ENCODE measurements at regions not wholly inside any gene's neighbourhood (a gene's known extent, or its start where the extent isn't known, plus 50 kb on each side); places are given as distances from the start of the nearest gene placed in this dataset.

GRCh38 chr16:82464187-82464586, 162.6 kb upstream of the CDH13 start:
- Mint-ChIP-seq H3K4me1 (no peaks in the 10 kb centered on the region), H3K4me3 (no peak overlapping the region), H3K27ac (no peak overlapping the region), H3K27me3 (ENCODE audit: low read depth in 3 of 3) (peaks cover 2 to 11% (median 5%) of the 10 kb centered on the region in 3 donors), H3K9me3 (peaks cover 0 to 2% (median 0%) of the 10 kb centered on the region in 7 donors), H3K36me3 (no peaks in the 10 kb centered on the region)
- Histone ChIP-seq H3K9me3 (replicated peaks in 1 of 2; ENCODE audit: control insufficient read depth in 1 of 2, insufficient read depth in 1 of 2, low read length in 2 of 2) (no peaks in the 10 kb centered on the region), H3K36me3 (replicated peaks in 1 of 2; ENCODE audit: control insufficient read depth in 1 of 2, insufficient read depth in 2 of 2, low read length in 2 of 2) (no peaks in the 10 kb centered on the region), H3K9ac (ENCODE audit: insufficient read depth, low read length, poor library complexity, severe bottlenecking) (no peak overlapping the region), H4K20me1 (ENCODE audit: insufficient read depth, low read length) (no peaks in the 10 kb centered on the region), H3K4me3 (replicated peaks in 1 of 3; ENCODE audit: low read depth in 2 of 3, low read length in 3 of 3) (no peak overlapping the region), H3K4me2 (replicated peaks; ENCODE audit: extremely low read depth, low read length, poor library complexity, severe bottlenecking) (no peak overlapping the region), H3K27ac (ENCODE audit: low read depth in 1 of 2, low read length in 2 of 2) (no peak overlapping the region), H3K4me1 (ENCODE audit: control insufficient read depth in 1 of 2, insufficient read depth in 2 of 2, low read length in 2 of 2) (no peaks in the 10 kb centered on the region), H2AFZ (ENCODE audit: insufficient read depth, low read depth, low read length, poor library complexity, severe bottlenecking) (no peak overlapping the region), H3K27me3 (ENCODE audit: control insufficient read depth in 2 of 2, insufficient read depth in 2 of 2, low read length in 2 of 2) (no peaks in the 10 kb centered on the region), H3K79me2 (ENCODE audit: insufficient read depth, low read length) (no peaks in the 10 kb centered on the region)
- no peak for TF ChIP-seq CTCF (IDR thresholded peaks at IDR 0.05)
- intact Hi-C loops (cut with micrococcal nuclease): no loop called here
- 78% methylated on average over 8 of the region's 13 CpGs for WGBS (ENCODE audit: insufficient coverage)
- DNase-seq: no peak

- no peak overlapping the region for H3K4me3 Mint-ChIP-seq
- Histone ChIP-seq H3K36me3 (replicated peaks in 1 of 2; ENCODE audit: control insufficient read depth in 1 of 2, insufficient read depth in 2 of 2, low read length in 2 of 2) (no peaks in the 10 kb centered on the region), H3K4me2 (replicated peaks; ENCODE audit: extremely low read depth, low read length, poor library complexity, severe bottlenecking) (no peak overlapping the region), H3K27me3 (ENCODE audit: control insufficient read depth in 2 of 2, insufficient read depth in 2 of 2, low read length in 2 of 2) (no peaks in the 10 kb centered on the region), H3K9ac (ENCODE audit: insufficient read depth, low read length, poor library complexity, severe bottlenecking) (no peak overlapping the region), H3K79me2 (ENCODE audit: insufficient read depth, low read length) (no peaks in the 10 kb centered on the region), H3K9me3 (replicated peaks in 1 of 2; ENCODE audit: control insufficient read depth in 1 of 2, insufficient read depth in 1 of 2, low read length in 2 of 2) (no peaks in the 10 kb centered on the region), H3K4me1 (ENCODE audit: control insufficient read depth in 1 of 2, insufficient read depth in 2 of 2, low read length in 2 of 2) (no peaks in the 10 kb centered on the region), H2AFZ (ENCODE audit: insufficient read depth, low read depth, low read length, poor library complexity, severe bottlenecking) (no peak overlapping the region), H4K20me1 (ENCODE audit: insufficient read depth, low read length) (no peaks in the 10 kb centered on the region), H3K4me3 (replicated peaks in 1 of 3; ENCODE audit: low read depth in 2 of 3, low read length in 3 of 3) (no peak overlapping the region), H3K27ac (ENCODE audit: low read depth in 1 of 2, low read length in 2 of 2) (no peak overlapping the region)
- no peaks in the 10 kb centered on the region for H3K36me3 Mint-ChIP-seq
- H3K9me3 Mint-ChIP-seq: no peaks in the 10 kb centered on the region
- TF ChIP-seq CTCF (IDR thresholded peaks at IDR 0.05): no peak
- H3K4me1 Mint-ChIP-seq: no peaks in the 10 kb centered on the region
- no peak for DNase-seq
- H3K27me3 Mint-ChIP-seq (ENCODE audit: low read depth in 3 of 3): peaks cover 2 to 6% (median 5%) of the 10 kb centered on the region in 3 donors
- H3K27ac Mint-ChIP-seq: no peak overlapping the region
- intact Hi-C loops (cut with micrococcal nuclease): no loop called here
- WGBS (ENCODE audit: insufficient coverage): no CpG with 5 or more reads among the region's 3 CpGs
These were observed 166.0 kb upstream of the CDH13 start for GRCh38 chr16:82460766-82461165.

Measured in CD14-positive monocyte (primary cell).